HepG2 (cell line): ENCODE measurements at regions not wholly inside any gene's neighbourhood (a gene's known extent, or its start where the extent isn't known, plus 50 kb on each side); places are given as distances from the start of the nearest gene placed in this dataset.
A peak's percentile ranks its signal among the peaks of the same experiment; 100 is the strongest.

Source experiments
- EED ChIP-seq: sonication (generic); formaldehyde crosslinking; IDR thresholded peaks from 2 replicates; pipeline ENCODE4 v1.5.0; 2020; ENCODE audit warnings: mild to moderate bottlenecking, missing genetic modification reagents
- FOXA3 ChIP-seq: IDR thresholded peaks from 2 replicates; pipeline ENCODE4 v1.6.1; 2016; ENCODE audit warnings: missing genetic modification reagents, missing compliant biosample characterization
- FOXJ3 ChIP-seq: sonication (generic); formaldehyde crosslinking; IDR thresholded peaks from 2 replicates; pipeline ENCODE4 v1.4.0; 2020; ENCODE audit warnings: missing genetic modification reagents, mild to moderate bottlenecking, borderline replicate concordance
- FOXO1 ChIP-seq: sonication (generic); formaldehyde crosslinking; IDR thresholded peaks from 2 replicates; pipeline ENCODE4 v1.4.0; 2020; ENCODE audit warnings: missing genetic modification reagents
- HMG20B ChIP-seq: conservative IDR thresholded peaks from 2 replicates; pipeline ENCODE4 v1.6.1; 2016; ENCODE audit warnings: missing genetic modification reagents, missing compliant biosample characterization
- KDM6A ChIP-seq: IDR thresholded peaks from 2 replicates; pipeline ENCODE4 v1.6.1; 2016; ENCODE audit warnings: low read depth
- MED1 ChIP-seq: sonication (generic); formaldehyde crosslinking; IDR thresholded peaks from 2 replicates; pipeline ENCODE4 v1.4.0; 2020; ENCODE audit warnings: missing genetic modification reagents
- MIXL1 ChIP-seq: IDR thresholded peaks from 2 replicates; pipeline ENCODE4 v1.6.1; 2016
- MTF2 ChIP-seq: sonication (generic); formaldehyde crosslinking; IDR thresholded peaks from 2 replicates; pipeline ENCODE4 v1.5.0; 2020; ENCODE audit warnings: missing genetic modification reagents, borderline replicate concordance
- NFIC ChIP-seq: IDR thresholded peaks from 2 replicates; pipeline ENCODE4 v1.6.1; 2012; ENCODE audit warnings: mild to moderate bottlenecking, low read length, inconsistent platforms
- TSC22D2 ChIP-seq: sonication (generic); formaldehyde crosslinking; IDR thresholded peaks from 2 replicates; pipeline ENCODE4 v1.5.1; 2020; ENCODE audit warnings: missing genetic modification reagents, mild to moderate bottlenecking, borderline replicate concordance
- ZMYM3 ChIP-seq: sonication (generic); formaldehyde crosslinking; IDR thresholded peaks from 2 replicates; pipeline ENCODE4 v1.5.1; 2020; ENCODE audit warnings: mild to moderate bottlenecking, missing genetic modification reagents
- ZNF296 ChIP-seq: sonication (generic); formaldehyde crosslinking; conservative IDR thresholded peaks from 2 replicates; pipeline ENCODE4 v1.5.0; 2020; ENCODE audit warnings: mild to moderate bottlenecking, missing genetic modification reagents
- ZSCAN25 ChIP-seq: sonication (generic); formaldehyde crosslinking; IDR thresholded peaks from 2 replicates; pipeline ENCODE4 v1.8.0; 2022; ENCODE audit warnings: mild to moderate bottlenecking, missing genetic modification reagents
- TF ChIP-seq, protein P1 (sequence below): IDR thresholded peaks from 2 replicates; pipeline ENCODE4 v1.6.1; 2016; ENCODE audit warnings: low read depth, missing genetic modification reagents, missing compliant biosample characterization
- TF ChIP-seq, protein P2 (sequence below): sonication (generic); formaldehyde crosslinking; IDR thresholded peaks from 2 replicates; pipeline ENCODE4 v1.4.0; 2020; ENCODE audit warnings: mild to moderate bottlenecking, missing genetic modification reagents, borderline replicate concordance

DNA sequence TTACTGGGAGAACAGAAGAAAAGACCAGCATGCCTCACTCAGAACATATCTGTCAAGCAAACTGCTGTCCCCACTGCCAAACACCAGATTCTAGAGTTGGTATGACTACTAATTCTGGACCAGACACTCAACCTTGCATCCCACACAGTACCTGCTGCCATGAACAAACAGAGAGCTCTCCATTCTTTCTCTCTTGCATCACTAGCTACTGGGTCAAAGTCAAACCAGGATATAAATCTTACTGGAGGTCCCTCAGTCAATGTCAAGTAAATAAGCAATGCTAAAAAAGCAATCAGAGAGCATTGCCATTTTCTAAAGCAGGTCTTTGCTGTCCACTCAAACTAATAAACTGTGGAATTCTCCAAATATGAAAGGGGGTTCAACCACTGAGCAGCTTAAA lies 452.4 kb upstream of the SEL1L start (continued):
- TF ChIP-seq, protein P1, sequence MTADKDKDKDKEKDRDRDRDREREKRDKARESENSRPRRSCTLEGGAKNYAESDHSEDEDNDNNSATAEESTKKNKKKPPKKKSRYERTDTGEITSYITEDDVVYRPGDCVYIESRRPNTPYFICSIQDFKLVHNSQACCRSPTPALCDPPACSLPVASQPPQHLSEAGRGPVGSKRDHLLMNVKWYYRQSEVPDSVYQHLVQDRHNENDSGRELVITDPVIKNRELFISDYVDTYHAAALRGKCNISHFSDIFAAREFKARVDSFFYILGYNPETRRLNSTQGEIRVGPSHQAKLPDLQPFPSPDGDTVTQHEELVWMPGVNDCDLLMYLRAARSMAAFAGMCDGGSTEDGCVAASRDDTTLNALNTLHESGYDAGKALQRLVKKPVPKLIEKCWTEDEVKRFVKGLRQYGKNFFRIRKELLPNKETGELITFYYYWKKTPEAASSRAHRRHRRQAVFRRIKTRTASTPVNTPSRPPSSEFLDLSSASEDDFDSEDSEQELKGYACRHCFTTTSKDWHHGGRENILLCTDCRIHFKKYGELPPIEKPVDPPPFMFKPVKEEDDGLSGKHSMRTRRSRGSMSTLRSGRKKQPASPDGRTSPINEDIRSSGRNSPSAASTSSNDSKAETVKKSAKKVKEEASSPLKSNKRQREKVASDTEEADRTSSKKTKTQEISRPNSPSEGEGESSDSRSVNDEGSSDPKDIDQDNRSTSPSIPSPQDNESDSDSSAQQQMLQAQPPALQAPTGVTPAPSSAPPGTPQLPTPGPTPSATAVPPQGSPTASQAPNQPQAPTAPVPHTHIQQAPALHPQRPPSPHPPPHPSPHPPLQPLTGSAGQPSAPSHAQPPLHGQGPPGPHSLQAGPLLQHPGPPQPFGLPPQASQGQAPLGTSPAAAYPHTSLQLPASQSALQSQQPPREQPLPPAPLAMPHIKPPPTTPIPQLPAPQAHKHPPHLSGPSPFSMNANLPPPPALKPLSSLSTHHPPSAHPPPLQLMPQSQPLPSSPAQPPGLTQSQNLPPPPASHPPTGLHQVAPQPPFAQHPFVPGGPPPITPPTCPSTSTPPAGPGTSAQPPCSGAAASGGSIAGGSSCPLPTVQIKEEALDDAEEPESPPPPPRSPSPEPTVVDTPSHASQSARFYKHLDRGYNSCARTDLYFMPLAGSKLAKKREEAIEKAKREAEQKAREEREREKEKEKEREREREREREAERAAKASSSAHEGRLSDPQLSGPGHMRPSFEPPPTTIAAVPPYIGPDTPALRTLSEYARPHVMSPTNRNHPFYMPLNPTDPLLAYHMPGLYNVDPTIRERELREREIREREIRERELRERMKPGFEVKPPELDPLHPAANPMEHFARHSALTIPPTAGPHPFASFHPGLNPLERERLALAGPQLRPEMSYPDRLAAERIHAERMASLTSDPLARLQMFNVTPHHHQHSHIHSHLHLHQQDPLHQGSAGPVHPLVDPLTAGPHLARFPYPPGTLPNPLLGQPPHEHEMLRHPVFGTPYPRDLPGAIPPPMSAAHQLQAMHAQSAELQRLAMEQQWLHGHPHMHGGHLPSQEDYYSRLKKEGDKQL, result 0 out of 2 replicates have a peak, but pooled peaks have one; percentile 24
- TF ChIP-seq FOXA3 (CRISPR knock-in tag) (peak; percentile 66), KDM6A (CRISPR knock-in tag) (no peak), EED (CRISPR knock-in tag) (no peak), HMG20B (CRISPR knock-in tag) (peak; percentile 41; the same call in 1 of the 2 replicates), NFIC (peak; percentile 45; the same call in 1 of the 2 replicates), FOXO1 (peak; percentile 46; the same call in 1 of the 2 replicates), FOXJ3 (CRISPR knock-in tag) (peak; percentile 67; the same call in 1 of the 2 replicates), ZMYM3 (CRISPR knock-in tag) (no peak), MIXL1 (peak; percentile 62; the same call in 1 of the 2 replicates), ZNF296 (CRISPR knock-in tag) (no peak), ZSCAN25 (no peak), MTF2 (CRISPR knock-in tag) (no peak), TSC22D2 (CRISPR knock-in tag) (no peak), MED1 (peak; percentile 29; the same call in 1 of the 2 replicates)
- TF ChIP-seq, protein P2, sequence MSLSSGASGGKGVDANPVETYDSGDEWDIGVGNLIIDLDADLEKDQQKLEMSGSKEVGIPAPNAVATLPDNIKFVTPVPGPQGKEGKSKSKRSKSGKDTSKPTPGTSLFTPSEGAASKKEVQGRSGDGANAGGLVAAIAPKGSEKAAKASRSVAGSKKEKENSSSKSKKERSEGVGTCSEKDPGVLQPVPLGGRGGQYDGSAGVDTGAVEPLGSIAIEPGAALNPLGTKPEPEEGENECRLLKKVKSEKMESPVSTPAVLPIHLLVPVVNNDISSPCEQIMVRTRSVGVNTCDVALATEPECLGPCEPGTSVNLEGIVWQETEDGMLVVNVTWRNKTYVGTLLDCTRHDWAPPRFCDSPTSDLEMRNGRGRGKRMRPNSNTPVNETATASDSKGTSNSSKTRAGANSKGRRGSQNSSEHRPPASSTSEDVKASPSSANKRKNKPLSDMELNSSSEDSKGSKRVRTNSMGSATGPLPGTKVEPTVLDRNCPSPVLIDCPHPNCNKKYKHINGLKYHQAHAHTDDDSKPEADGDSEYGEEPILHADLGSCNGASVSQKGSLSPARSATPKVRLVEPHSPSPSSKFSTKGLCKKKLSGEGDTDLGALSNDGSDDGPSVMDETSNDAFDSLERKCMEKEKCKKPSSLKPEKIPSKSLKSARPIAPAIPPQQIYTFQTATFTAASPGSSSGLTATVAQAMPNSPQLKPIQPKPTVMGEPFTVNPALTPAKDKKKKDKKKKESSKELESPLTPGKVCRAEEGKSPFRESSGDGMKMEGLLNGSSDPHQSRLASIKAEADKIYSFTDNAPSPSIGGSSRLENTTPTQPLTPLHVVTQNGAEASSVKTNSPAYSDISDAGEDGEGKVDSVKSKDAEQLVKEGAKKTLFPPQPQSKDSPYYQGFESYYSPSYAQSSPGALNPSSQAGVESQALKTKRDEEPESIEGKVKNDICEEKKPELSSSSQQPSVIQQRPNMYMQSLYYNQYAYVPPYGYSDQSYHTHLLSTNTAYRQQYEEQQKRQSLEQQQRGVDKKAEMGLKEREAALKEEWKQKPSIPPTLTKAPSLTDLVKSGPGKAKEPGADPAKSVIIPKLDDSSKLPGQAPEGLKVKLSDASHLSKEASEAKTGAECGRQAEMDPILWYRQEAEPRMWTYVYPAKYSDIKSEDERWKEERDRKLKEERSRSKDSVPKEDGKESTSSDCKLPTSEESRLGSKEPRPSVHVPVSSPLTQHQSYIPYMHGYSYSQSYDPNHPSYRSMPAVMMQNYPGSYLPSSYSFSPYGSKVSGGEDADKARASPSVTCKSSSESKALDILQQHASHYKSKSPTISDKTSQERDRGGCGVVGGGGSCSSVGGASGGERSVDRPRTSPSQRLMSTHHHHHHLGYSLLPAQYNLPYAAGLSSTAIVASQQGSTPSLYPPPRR (CRISPR knock-in tag), result peak; percentile 54; the same call in 1 of the 2 replicates
